Endodermal cell (in vitro differentiated cells): ENCODE measurements at regions not wholly inside any gene's neighbourhood (a gene's known extent, or its start where the extent isn't known, plus 50 kb on each side); places are given as distances from the start of the nearest gene placed in this dataset.

Experiments
- DNase-seq: peaks from one replicate; pipeline ENCODE4 v3.0.0-alpha.2; 2017
- H3K27ac ChIP-seq: 2 replicates; pipeline ENCODE4 v1.5.1; 2013; ENCODE audit warnings: mild to moderate bottlenecking, low read depth, low read length, moderate library complexity
- H3K27me3 ChIP-seq: 2 replicates; pipeline ENCODE4 v1.6.1; 2013; ENCODE audit warnings: mild to moderate bottlenecking, low read length, moderate library complexity; ENCODE audit not compliant: insufficient read depth, control insufficient read depth, poor library complexity, severe bottlenecking
- H3K36me3 ChIP-seq: 2 replicates; pipeline ENCODE4 v1.7.0; 2013; ENCODE audit warnings: mild to moderate bottlenecking, low read length, moderate library complexity; ENCODE audit not compliant: control insufficient read depth, insufficient read depth
- H3K4me1 ChIP-seq: one replicate; pipeline ENCODE4 v1.7.0; 2013; ENCODE audit warnings: low read length; ENCODE audit not compliant: control insufficient read depth, insufficient read depth
- H3K4me3 ChIP-seq: 2 replicates; pipeline ENCODE4 v1.5.1; 2013; ENCODE audit warnings: mild to moderate bottlenecking, low read length, moderate library complexity
- H3K9ac ChIP-seq: 2 replicates; pipeline ENCODE4 v1.6.1; 2013; ENCODE audit warnings: mild to moderate bottlenecking, low read length, moderate library complexity; ENCODE audit not compliant: poor library complexity, severe bottlenecking; ENCODE audit errors: extremely low read depth
- H3K9me3 ChIP-seq: 2 replicates; pipeline ENCODE4 v1.6.1; 2013; ENCODE audit warnings: mild to moderate bottlenecking, low read length, moderate library complexity; ENCODE audit not compliant: control insufficient read depth
- H3K27ac Mint-ChIP-seq: 2 replicates; pipeline ENCODE4 v1.8.0; 2020; ENCODE audit warnings: mixed read lengths
- H3K27me3 Mint-ChIP-seq: 2 replicates; pipeline ENCODE4 v1.8.0; 2021; ENCODE audit warnings: mild to moderate bottlenecking, mixed read lengths; ENCODE audit not compliant: insufficient read depth
- H3K36me3 Mint-ChIP-seq: 2 replicates; pipeline ENCODE4 v1.8.0; 2020; ENCODE audit warnings: low read depth, mixed read lengths
- H3K4me1 Mint-ChIP-seq: 2 replicates; pipeline ENCODE4 v1.8.0; 2020; ENCODE audit warnings: mixed read lengths
- H3K4me3 Mint-ChIP-seq: 2 replicates; pipeline ENCODE4 v1.8.0; 2020; ENCODE audit warnings: mild to moderate bottlenecking, moderate library complexity, mixed read lengths
- H3K9me3 Mint-ChIP-seq: 2 replicates; pipeline ENCODE4 v1.8.0; 2020; ENCODE audit warnings: mild to moderate bottlenecking, mixed read lengths
- CTCF ChIP-seq: fragments of 200-600 bp; sonication (generic); conservative IDR thresholded peaks from 2 replicates; pipeline ENCODE4 v1.5.0; 2021; ENCODE audit warnings: antibody characterized with exemption, mild to moderate bottlenecking
- WGBS, 2 experiments: methylation state at CpG; one replicate each; pipeline versions ENCODE4 v1.1.5 to v1.1.7; 2013; ENCODE audit warnings: missing lambda C conversion rate in 2 of 2, mixed read lengths in 1 of 2; ENCODE audit not compliant: insufficient coverage in 1 of 2, insufficient read length in 1 of 2; 5-methylcytosine and 5-hydroxymethylcytosine counted together

- H3K27me3 Mint-ChIP-seq: peaks cover 5% of the 10 kb centered on the region
- no peaks in the 10 kb centered on the region for H3K36me3 Mint-ChIP-seq
- peaks cover 8% of the 10 kb centered on the region for H3K4me1 Mint-ChIP-seq
Measured at GRCh38 chr3:73694983-73695757, 70.4 kb upstream of the PDZRN3 start.

GRCh38 chr3:73687106-73688004, 62.6 kb upstream of the PDZRN3 start:
- H3K27ac Mint-ChIP-seq: no peak overlapping the region
- H3K4me1 ChIP-seq: peaks cover 4% of the 10 kb centered on the region
- 67 to 82% methylated on average over 1 to 5 of the region's 5 CpGs for WGBS, 2 experiments
- no peak overlapping the region for H3K4me3 Mint-ChIP-seq
- H3K9me3 Mint-ChIP-seq: no peaks in the 10 kb centered on the region
- no peaks in the 10 kb centered on the region for H3K36me3 Mint-ChIP-seq
- TF ChIP-seq CTCF: no peak
- H3K36me3 ChIP-seq: no peaks in the 10 kb centered on the region
- H3K27ac ChIP-seq: no peak overlapping the region
- no peaks in the 10 kb centered on the region for H3K27me3 ChIP-seq
- H3K9ac ChIP-seq: no peak overlapping the region
- no peak overlapping the region for H3K4me3 ChIP-seq
- H3K4me1 Mint-ChIP-seq: peaks cover 20% of the 10 kb centered on the region
- H3K27me3 Mint-ChIP-seq: no peaks in the 10 kb centered on the region
- H3K9me3 ChIP-seq: no peaks in the 10 kb centered on the region
- no peak for DNase-seq

More at GRCh38 chr3:73694983-73695757, 70.4 kb upstream of the PDZRN3 start:
- 94% methylated on average over 1 of the region's 1 CpG; no CpG with 5 or more reads in 1 of the 2 experiments for WGBS, 2 experiments
- H3K4me3 Mint-ChIP-seq: no peak overlapping the region
- Histone ChIP-seq H3K4me3 (no peak overlapping the region), H3K4me1 (no peaks in the 10 kb centered on the region), H3K27me3 (no peaks in the 10 kb centered on the region), H3K27ac (no peak overlapping the region), H3K9me3 (peaks cover 17% of the 10 kb centered on the region), H3K36me3 (no peaks in the 10 kb centered on the region), H3K9ac (no peak overlapping the region)
- H3K9me3 Mint-ChIP-seq: no peaks in the 10 kb centered on the region
- H3K27ac Mint-ChIP-seq: no peak overlapping the region
- DNase-seq: no peak
- no peak for TF ChIP-seq CTCF

GRCh38 chr3:73685061-73685460, 60.3 kb upstream of the PDZRN3 start:
- no peak overlapping the region for H3K27ac Mint-ChIP-seq
- no peak overlapping the region for H3K27ac ChIP-seq
- H3K4me1 Mint-ChIP-seq: peaks cover 21% of the 10 kb centered on the region
- H3K4me3 Mint-ChIP-seq: no peak overlapping the region
- H3K9me3 Mint-ChIP-seq: no peaks in the 10 kb centered on the region
- H3K9ac ChIP-seq: no peak overlapping the region
- H3K9me3 ChIP-seq: no peaks in the 10 kb centered on the region
- TF ChIP-seq CTCF: no peak
- no peaks in the 10 kb centered on the region for H3K27me3 Mint-ChIP-seq
- WGBS, 2 experiments: 95 to 100% methylated on average over 1 to 4 of the region's 4 CpGs
- no peaks in the 10 kb centered on the region for H3K27me3 ChIP-seq
- no peaks in the 10 kb centered on the region for H3K36me3 ChIP-seq
- peaks cover 4% of the 10 kb centered on the region for H3K4me1 ChIP-seq
- no peak overlapping the region for H3K4me3 ChIP-seq
- no peaks in the 10 kb centered on the region for H3K36me3 Mint-ChIP-seq
- no peak for DNase-seq
